GM18951 (cell line): ENCODE measurements at regions not wholly inside any gene's neighbourhood (a gene's known extent, or its start where the extent isn't known, plus 50 kb on each side); places are given as distances from the start of the nearest gene placed in this dataset.

Experiments used
- POLR2A ChIP-seq: IDR thresholded peaks from 4 replicates; pipeline ENCODE4 v1.6.1; 2011; ENCODE audit warnings: mild to moderate bottlenecking; ENCODE audit not compliant: insufficient read length, insufficient read depth; ENCODE audit errors: extremely low read depth
- in situ Hi-C: fragments of 300-500 bp; cut with MboI; formaldehyde crosslinking; loops from one replicate; pipeline ENCODE4 v1.12.0; 2022; ENCODE audit warnings: low sequenced_read_pairs, mixed read lengths, inconsistent platforms; ENCODE audit not compliant: unreplicated experiment

DNA sequence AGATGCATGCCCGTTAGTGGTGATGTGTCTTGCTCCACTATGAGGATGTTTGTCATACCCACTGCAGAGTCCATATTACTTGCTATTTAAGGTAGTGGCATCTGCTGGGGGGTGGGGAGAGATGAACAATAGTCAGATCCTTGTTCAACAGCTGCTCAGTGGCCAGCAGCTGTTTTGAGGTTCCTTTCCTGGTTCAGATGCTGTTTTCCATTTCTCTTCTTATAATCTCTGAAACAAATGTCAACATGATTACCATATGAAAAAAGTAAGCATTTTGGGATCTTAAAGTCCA, 1567.9 kb upstream of the TENM3 start:
- no peak for TF ChIP-seq POLR2A
- in situ Hi-C loops, result no loop called here

GRCh38 chr4:180680305-180680704, 1562.9 kb upstream of the TENM3 start:
- in situ Hi-C loops, result no loop called here
- no peak for TF ChIP-seq POLR2A

DNA sequence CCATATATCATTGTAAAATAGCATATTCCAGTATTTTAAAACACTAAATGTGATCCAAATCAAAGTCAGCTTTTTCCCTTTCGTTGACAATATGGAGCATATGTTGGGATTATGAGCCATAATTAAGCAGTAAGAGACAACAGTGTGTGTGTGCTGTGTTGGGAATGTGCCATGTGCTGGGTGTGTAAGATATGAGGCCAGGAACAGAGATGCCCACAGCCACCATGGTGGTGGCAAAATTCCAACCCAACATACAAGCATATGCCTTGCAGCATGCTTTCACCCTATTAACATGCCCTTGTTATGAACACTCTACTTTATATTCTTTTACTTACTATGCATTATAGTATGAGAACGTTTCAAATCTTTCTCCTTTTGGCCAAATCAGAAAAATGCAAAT, 1560.4 kb upstream of the TENM3 start:
- in situ Hi-C loops, result no loop called here
- TF ChIP-seq POLR2A, result no peak

DNA sequence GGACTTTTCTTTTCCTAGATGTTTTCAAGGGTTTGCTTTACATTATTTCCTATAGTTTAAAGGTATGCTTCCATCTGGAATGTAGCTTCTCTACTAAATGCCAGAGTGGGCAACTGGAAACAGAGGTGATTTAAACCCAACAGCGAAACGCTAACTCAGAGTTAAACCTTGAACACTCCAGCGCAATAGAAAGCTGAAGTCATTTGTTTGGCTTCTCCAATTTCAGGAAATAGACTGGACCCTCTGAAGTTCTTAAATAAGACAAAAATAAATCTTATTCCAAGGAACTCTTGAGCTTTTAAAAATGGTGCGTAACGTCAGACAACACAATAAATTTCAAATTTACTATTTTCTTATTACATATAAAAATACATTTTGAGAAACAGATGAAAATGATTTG, 1560.0 kb upstream of the TENM3 start:
- in situ Hi-C loops, result no loop called here

DNA sequence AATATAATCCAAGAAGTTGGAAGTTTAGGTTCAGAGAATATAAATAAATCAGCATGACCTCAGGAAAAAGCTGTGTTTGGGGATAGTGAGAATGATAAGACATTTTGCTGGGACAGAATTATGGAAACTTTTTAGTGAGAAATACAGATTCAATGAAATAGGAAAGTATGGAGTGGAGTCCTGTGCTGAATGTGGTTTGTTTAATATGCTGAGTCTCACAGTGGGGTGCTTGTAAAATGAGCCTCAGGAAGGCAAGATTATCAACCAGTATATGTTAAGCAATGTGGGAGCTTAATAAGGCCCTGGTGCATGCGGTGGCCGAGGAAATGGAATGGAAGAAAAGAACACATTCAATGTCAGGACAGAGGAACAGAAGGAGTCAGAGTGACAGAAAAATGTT, 1554.7 kb upstream of the TENM3 start:
- in situ Hi-C loops, result no loop called here
- no peak for TF ChIP-seq POLR2A

More for the DNA sequence above, 1560.0 kb upstream of the TENM3 start:
- no peak for TF ChIP-seq POLR2A

DNA sequence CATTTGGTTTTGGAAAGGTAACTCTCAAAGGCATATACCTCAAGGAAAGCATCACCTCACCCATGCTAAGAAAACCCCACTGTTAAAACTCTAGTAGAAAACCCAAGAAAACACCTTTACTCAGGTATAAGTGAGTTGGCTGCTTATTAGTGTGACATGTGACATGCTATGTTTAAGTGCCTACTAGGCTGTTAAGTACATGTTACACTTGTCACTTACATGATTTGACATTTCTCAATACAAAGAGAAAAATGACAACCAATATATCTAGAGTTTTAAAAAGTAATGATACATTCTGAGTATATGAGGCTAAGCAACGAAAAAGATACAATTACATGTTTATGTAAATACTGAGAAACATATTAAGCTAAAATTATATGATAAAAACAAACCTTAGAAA, 1548.3 kb upstream of the TENM3 start:
- in situ Hi-C loops, result no loop called here
- TF ChIP-seq POLR2A, result no peak

DNA sequence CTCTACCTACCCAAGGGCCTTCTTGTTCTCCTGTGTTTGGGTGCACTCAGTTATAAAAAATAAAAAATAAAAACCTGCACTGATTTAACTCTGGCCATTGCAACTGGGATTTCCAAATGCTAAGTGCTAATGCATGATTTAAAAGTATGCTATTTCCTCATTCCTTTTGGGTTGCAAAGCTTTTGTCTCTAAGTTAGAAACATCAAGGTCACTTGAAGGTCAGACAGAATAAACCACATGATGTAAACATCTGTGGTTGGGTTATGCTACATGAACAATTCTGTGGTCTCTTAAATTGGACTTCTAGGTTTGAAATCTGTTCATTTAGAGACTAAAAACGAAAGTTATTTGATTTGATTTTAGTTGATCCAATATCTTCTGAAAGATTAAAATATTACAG, 1547.4 kb upstream of the TENM3 start:
- TF ChIP-seq POLR2A, result no peak
- in situ Hi-C loops, result no loop called here

- TF ChIP-seq POLR2A, result no peak
- in situ Hi-C loops, result no loop called here
Measured at GRCh38 chr4:180696460-180697092, 1546.6 kb upstream of the TENM3 start.

DNA sequence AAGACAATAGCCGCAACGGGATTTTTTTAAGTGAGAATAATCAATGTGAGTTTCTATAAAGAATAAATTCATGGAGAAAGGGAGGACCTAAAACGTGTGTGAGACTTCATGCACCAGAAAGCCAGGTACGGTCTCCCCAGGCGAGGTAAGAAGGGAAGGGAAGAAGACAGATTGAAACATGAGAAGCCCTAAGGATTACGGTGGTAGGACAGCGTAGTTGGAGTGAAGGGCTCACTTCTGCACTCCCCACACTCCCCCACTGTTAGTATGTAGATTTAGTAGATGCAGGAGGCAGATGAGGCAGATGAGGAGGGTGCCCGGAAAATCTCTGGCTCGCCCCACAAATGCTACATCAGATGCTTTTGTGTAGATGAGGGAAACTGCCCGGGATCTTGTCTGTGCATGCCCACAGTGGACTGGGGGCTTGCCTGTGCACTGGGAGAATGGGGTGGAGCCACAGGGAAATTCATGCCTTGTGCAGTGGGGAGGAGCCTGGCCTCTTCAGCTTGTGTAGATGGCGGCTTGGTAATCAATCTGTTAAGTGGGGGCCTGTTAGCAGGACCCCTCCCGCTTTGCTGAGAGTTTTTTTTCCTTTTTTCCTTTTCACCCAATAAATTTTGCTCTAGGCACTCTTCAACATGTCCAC, 1544.5 kb upstream of the TENM3 start:
- no peak for TF ChIP-seq POLR2A
- in situ Hi-C loops, result no loop called here

DNA sequence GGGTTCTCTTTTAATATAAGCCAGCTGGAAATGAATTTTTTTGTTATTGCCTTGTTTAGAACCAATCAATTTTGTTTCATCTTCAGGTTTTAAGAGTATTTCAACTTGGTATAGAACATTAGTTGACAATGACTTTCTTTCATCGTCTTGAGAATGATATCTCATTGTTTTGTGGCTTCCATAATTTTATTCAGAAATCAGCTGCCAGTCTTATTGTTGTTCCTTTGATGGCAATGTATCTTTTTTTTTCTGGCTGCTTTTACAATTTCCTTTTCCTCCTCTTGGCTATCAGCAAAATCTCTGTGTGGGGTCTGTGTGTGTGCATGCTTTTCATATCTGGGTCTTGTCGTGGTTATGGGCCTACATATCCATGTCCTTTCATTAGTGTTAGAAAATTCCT, 1536.4 kb upstream of the TENM3 start:
- in situ Hi-C loops, result no loop called here

DNA sequence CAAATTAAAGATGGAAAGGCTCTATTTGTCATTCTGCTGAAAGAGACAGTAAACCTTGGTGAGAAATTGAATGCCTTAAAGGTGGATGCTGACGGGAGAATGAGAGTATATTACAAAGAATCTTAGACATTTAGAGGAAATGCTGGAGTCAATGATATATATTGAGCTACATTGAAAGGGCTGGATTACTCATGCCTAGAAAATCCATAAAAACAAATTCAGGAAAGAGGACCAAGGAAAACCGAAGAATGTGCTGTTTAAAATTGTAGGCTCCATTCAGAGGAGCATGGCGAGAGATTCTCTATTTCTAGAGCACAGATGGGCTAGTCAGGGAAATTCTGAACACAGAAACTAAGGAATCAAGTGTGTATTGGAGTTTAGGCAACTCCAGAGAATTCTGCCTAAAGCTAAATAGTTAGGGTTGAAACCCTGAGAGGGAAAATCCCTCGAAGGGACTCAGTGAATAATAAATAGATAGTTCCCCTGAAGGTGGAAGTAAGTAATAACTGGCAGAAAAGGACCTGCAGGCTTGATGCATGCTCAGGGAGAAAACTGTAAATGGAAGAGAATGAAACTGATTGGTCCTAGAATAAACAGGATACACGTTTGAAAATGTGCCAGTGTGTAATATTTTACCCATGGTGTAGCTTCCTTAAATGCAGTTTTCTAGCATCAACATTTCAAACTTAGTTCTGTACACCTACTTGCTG, 1532.4 kb upstream of the TENM3 start:
- in situ Hi-C loops, result no loop called here
- no peak for TF ChIP-seq POLR2A

More for the DNA sequence above, 1536.4 kb upstream of the TENM3 start:
- TF ChIP-seq POLR2A, result no peak

GRCh38 chr4:180717451-180718033, 1525.7 kb upstream of the TENM3 start:
- no peak for TF ChIP-seq POLR2A
- in situ Hi-C loops, result no loop called here

GRCh38 chr4:180721356-180721755, 1521.8 kb upstream of the TENM3 start:
- in situ Hi-C loops, result no loop called here
- TF ChIP-seq POLR2A, result no peak

GRCh38 chr4:180726611-180727010, 1516.6 kb upstream of the TENM3 start:
- in situ Hi-C loops, result no loop called here
- TF ChIP-seq POLR2A, result no peak
